IMR-90 (cell line): ENCODE measurements at regions not wholly inside any gene's neighbourhood (a gene's known extent, or its start where the extent isn't known, plus 50 kb on each side); places are given as distances from the start of the nearest gene placed in this dataset.

Source experiments
- CHD1 ChIP-seq: IDR thresholded peaks from 2 replicates; pipeline ENCODE4 v1.6.1; 2012; ENCODE audit warnings: low read depth, low read length, improper control_type of control experiment
- MAZ ChIP-seq: IDR thresholded peaks from 2 replicates; pipeline ENCODE4 v1.6.1; 2012; ENCODE audit warnings: low read depth, mild to moderate bottlenecking, low read length, improper control_type of control experiment, moderate library complexity, borderline replicate concordance
- POLR2A ChIP-seq: IDR thresholded peaks from 2 replicates; pipeline ENCODE4 v1.6.1; 2012; ENCODE audit warnings: mild to moderate bottlenecking, low read depth, low read length
- RAD21 ChIP-seq: IDR thresholded peaks from 2 replicates; pipeline ENCODE4 v1.6.1; 2012; ENCODE audit warnings: low read length, improper control_type of control experiment
- RCOR1 ChIP-seq: IDR thresholded peaks from 2 replicates; pipeline ENCODE4 v1.6.1; 2012; ENCODE audit warnings: mild to moderate bottlenecking, low read length, improper control_type of control experiment; ENCODE audit not compliant: insufficient replicate concordance
- SMC3 ChIP-seq: fragments of 150-350 bp; IDR thresholded peaks from 2 replicates; pipeline ENCODE4 v1.6.1; 2016; ENCODE audit warnings: low read depth, mild to moderate bottlenecking, antibody characterized with exemption, low read length, moderate library complexity
- TF ChIP-seq, protein P1 (sequence below): fragments of 150-350 bp; IDR thresholded peaks from 2 replicates; pipeline ENCODE4 v1.6.1; 2016; ENCODE audit warnings: low read depth, mild to moderate bottlenecking, low read length, moderate library complexity, borderline replicate concordance
- TF ChIP-seq, protein P2 (sequence below): conservative IDR thresholded peaks from 2 replicates; pipeline ENCODE4 v1.5.1; 2012; ENCODE audit warnings: mild to moderate bottlenecking, low read depth, low read length, improper control_type of control experiment

DNA sequence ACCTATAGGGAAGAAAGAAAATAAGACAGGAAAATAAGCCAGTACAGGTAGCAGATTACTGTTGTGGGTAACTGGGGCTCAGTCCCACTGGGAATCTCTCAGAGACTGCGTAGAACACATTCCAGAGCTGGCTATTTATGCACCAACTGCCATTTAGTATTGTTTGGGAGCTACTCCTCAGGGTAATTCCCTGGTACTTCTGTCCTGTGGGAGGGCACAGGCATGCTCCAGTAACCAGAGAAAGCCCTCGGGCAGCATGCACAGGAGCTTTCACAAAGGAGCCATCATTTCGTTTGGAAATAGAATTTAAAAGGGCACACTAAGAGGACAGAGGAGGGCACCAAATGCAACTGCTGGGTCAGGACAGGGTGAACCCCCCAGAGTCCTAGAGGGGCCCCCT lies 148.0 kb upstream of the LRFN2 start:
- TF ChIP-seq MAZ (no peak), RAD21 (no peak), POLR2A (no peak), SMC3 (no peak), RCOR1 (no peak), CHD1 (no peak)
- TF ChIP-seq, protein P1, sequence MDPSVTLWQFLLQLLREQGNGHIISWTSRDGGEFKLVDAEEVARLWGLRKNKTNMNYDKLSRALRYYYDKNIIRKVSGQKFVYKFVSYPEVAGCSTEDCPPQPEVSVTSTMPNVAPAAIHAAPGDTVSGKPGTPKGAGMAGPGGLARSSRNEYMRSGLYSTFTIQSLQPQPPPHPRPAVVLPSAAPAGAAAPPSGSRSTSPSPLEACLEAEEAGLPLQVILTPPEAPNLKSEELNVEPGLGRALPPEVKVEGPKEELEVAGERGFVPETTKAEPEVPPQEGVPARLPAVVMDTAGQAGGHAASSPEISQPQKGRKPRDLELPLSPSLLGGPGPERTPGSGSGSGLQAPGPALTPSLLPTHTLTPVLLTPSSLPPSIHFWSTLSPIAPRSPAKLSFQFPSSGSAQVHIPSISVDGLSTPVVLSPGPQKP, result no peak
- TF ChIP-seq, protein P2, sequence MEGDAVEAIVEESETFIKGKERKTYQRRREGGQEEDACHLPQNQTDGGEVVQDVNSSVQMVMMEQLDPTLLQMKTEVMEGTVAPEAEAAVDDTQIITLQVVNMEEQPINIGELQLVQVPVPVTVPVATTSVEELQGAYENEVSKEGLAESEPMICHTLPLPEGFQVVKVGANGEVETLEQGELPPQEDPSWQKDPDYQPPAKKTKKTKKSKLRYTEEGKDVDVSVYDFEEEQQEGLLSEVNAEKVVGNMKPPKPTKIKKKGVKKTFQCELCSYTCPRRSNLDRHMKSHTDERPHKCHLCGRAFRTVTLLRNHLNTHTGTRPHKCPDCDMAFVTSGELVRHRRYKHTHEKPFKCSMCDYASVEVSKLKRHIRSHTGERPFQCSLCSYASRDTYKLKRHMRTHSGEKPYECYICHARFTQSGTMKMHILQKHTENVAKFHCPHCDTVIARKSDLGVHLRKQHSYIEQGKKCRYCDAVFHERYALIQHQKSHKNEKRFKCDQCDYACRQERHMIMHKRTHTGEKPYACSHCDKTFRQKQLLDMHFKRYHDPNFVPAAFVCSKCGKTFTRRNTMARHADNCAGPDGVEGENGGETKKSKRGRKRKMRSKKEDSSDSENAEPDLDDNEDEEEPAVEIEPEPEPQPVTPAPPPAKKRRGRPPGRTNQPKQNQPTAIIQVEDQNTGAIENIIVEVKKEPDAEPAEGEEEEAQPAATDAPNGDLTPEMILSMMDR, result no peak
